ENCODE measurements at regions not wholly inside any gene's neighbourhood (a gene's known extent, or its start where the extent isn't known, plus 50 kb on each side); places are given as distances from the start of the nearest gene placed in this dataset.

DNA sequence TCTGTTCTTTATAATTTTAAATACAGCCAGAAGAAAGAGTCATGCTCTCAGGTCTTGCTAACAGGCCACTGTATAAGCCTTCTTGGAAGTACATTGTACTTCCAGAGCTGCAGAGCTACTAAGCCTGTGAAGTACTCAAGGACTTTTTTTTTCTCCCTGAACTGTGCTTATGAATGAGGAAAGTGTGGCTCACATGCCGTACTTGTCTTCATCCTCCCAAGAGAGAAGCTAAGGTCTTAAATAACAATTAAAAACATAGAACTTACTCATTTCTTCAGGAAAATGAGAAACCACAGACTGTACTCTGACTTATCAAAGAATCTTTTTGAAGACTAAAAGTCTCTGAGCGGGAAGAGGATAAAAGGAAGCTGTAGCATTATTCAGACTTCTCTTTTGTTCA, 218.3 kb downstream of the HTR1B start:
- TF ChIP-seq POLR2A (IDR thresholded peaks at IDR 0.05; ENCODE audit: low read depth, low read length): no peak
- TF ChIP-seq POLR2AphosphoS5 (IDR thresholded peaks at IDR 0.05; ENCODE audit: low read depth, low read length): no peak
- TF ChIP-seq SPI1 (IDR thresholded peaks at IDR 0.05; ENCODE audit: low read depth, low read length): no peak
- TF ChIP-seq PAX5 (IDR thresholded peaks at IDR 0.05; ENCODE audit: insufficient read depth, low read length, severe bottlenecking): no peak
- TF ChIP-seq TAF1 (IDR thresholded peaks at IDR 0.05; ENCODE audit: low read depth, low read length): no peak
- TF ChIP-seq POU2F2 (IDR thresholded peaks at IDR 0.05; ENCODE audit: low read depth, low read length): no peak
- FAIRE-seq (no peak), DNase-seq (ENCODE audit: insufficient read length, low spot score) (no peak)

DNA sequence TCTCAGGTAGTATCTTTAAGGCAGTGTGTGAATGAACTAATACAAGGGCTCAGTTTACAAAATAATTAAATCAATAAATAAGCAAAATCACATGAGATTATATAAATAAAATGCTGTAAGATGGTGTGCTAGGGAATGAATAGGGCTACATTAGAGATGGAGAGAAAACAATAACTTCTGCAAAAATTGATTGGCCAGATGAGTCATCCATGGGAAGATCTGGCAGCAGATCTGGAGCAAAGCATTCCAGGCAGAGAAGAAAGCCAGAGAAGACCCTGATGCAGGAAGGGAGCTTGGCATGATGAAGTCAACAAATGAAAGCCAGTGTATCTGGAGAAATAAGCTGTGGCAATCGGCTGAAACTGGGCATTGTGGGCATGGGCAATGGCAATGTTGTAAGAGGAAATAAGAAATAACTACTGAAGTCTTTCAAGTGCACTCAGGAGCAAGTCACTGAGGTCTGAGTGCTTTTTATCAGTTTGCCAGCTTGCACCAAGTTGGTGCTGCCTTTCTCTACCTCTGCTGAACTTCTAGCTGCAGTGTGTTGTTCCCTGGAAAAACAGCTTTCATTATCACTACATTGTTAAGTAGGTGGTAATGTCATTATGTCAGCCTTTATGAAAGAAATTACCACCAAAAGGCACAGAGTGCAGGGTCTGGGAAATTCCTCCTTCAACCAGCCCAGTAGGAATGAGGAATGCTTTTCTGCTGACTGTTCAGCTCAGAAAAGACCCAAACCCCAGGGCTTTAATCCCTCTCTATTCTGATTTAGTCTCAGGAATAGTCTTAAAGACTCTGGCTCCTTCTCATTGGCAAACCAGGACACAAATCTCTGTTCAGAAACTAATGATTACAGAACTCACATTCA, 231.6 kb downstream of the HTR1B start:
- no peak for TF ChIP-seq POLR2A (IDR thresholded peaks at IDR 0.05; ENCODE audit: low read depth, low read length)
- TF ChIP-seq POLR2AphosphoS5 (IDR thresholded peaks at IDR 0.05; ENCODE audit: low read depth, low read length): no peak
- no peak for TF ChIP-seq POU2F2 (IDR thresholded peaks at IDR 0.05; ENCODE audit: low read depth, low read length)
- TF ChIP-seq SPI1 (IDR thresholded peaks at IDR 0.05; ENCODE audit: low read depth, low read length): no peak
- no peak for TF ChIP-seq PAX5 (IDR thresholded peaks at IDR 0.05; ENCODE audit: insufficient read depth, low read length, severe bottlenecking)
- no peak for DNase-seq (ENCODE audit: insufficient read length, low spot score)
- no peak for FAIRE-seq

DNA sequence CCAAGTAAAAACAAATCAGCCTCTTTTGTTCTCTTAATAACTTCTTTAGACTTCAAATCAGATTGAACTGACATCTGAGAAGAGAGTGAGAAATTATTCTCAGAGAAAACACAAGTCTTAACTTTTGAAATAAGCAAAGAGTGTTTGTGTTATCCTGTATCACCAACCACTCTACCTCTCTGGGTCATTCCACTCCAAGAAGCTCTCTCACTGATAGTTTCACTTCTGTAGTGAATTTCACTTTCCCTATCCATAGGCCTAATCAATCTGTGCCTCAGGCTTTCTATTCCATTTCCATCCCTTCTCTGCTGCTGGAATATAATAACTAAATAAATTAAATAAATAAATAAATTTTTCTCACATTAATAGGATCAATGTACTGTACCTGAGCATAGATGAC, 235.0 kb downstream of the HTR1B start:
- FAIRE-seq (no peak), DNase-seq (ENCODE audit: insufficient read length, low spot score) (no peak)
- TF ChIP-seq POLR2A (IDR thresholded peaks at IDR 0.05; ENCODE audit: low read depth, low read length) (no peak), POLR2AphosphoS5 (IDR thresholded peaks at IDR 0.05; ENCODE audit: low read depth, low read length) (no peak), SPI1 (IDR thresholded peaks at IDR 0.05; ENCODE audit: low read depth, low read length) (no peak), PAX5 (IDR thresholded peaks at IDR 0.05; ENCODE audit: insufficient read depth, low read length, severe bottlenecking) (no peak), TAF1 (IDR thresholded peaks at IDR 0.05; ENCODE audit: low read depth, low read length) (no peak), POU2F2 (IDR thresholded peaks at IDR 0.05; ENCODE audit: low read depth, low read length) (no peak)

DNA sequence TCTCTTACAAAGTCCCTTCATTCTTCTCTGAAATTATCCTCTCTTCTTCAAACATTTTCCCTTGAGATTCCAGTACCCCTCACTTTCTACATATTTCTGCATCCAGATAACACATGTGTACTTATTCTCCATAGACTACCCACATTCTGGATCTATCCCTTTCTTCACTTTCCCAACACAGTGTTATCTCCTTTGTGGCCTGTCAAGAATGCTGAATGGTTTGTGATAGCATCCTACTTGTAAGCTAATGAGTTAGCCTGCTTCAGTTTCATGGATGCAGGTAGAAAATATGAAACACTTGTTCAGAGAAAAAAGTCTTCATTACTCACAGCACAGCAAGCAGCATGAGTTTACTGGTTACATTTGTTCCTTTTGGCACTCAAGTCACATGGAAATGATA, 245.4 kb downstream of the HTR1B start:
- no peak for DNase-seq (ENCODE audit: insufficient read length, low spot score)
- no peak for FAIRE-seq
- TF ChIP-seq PAX5 (IDR thresholded peaks at IDR 0.05; ENCODE audit: insufficient read depth, low read length, severe bottlenecking): no peak
- no peak for TF ChIP-seq POLR2A (IDR thresholded peaks at IDR 0.05; ENCODE audit: low read depth, low read length)
- no peak for TF ChIP-seq POU2F2 (IDR thresholded peaks at IDR 0.05; ENCODE audit: low read depth, low read length)
- no peak for TF ChIP-seq POLR2AphosphoS5 (IDR thresholded peaks at IDR 0.05; ENCODE audit: low read depth, low read length)
- no peak for TF ChIP-seq SPI1 (IDR thresholded peaks at IDR 0.05; ENCODE audit: low read depth, low read length)
- TF ChIP-seq TAF1 (IDR thresholded peaks at IDR 0.05; ENCODE audit: low read depth, low read length): no peak

DNA sequence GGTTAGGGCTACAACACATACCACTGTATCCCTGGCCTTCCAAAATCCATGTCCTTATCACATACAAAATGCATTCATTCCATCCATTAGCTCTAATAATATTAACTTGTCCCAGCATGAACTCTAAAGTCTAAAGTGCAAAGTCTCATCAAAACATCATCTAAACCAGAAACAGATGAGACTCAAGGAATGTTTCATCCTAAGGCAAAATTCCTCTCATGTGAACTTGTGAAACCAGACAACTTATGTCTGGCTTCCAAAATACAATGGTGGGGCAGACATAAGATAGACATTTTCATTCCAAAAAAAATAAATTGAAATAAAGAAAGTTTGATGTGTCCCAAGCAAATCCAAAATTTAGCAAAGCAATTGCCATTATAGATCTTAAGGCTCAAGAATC, 257.4 kb downstream of the HTR1B start:
- FAIRE-seq: no peak
- DNase-seq (ENCODE audit: insufficient read length, low spot score): no peak
- no peak for TF ChIP-seq POU2F2 (IDR thresholded peaks at IDR 0.05; ENCODE audit: low read depth, low read length)
- TF ChIP-seq SPI1 (IDR thresholded peaks at IDR 0.05; ENCODE audit: low read depth, low read length): no peak
- no peak for TF ChIP-seq PAX5 (IDR thresholded peaks at IDR 0.05; ENCODE audit: insufficient read depth, low read length, severe bottlenecking)
- no peak for TF ChIP-seq POLR2A (IDR thresholded peaks at IDR 0.05; ENCODE audit: low read depth, low read length)
- TF ChIP-seq POLR2AphosphoS5 (IDR thresholded peaks at IDR 0.05; ENCODE audit: low read depth, low read length): no peak
- TF ChIP-seq TAF1 (IDR thresholded peaks at IDR 0.05; ENCODE audit: low read depth, low read length): no peak

DNA sequence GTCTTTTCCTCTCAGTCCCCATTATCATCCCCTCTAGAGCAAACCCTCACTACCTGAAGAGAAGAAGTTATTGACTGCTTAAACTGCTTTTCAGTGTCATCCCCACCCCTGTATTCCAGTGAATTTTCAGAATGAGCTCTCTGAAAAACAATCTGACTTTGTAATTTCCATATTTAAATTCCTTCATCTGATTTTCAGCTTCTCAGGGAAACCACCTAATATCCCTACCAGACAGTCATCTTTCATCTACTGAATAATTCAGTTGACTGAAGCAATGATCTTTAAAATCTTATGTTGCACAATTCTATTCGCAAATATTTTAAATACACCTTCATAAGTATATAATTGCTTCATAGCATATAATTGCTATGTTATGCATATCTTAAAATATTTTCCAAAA, 258.7 kb downstream of the HTR1B start:
- TF ChIP-seq POLR2A (IDR thresholded peaks at IDR 0.05; ENCODE audit: low read depth, low read length): no peak
- no peak for TF ChIP-seq POU2F2 (IDR thresholded peaks at IDR 0.05; ENCODE audit: low read depth, low read length)
- TF ChIP-seq POLR2AphosphoS5 (IDR thresholded peaks at IDR 0.05; ENCODE audit: low read depth, low read length): no peak
- TF ChIP-seq TAF1 (IDR thresholded peaks at IDR 0.05; ENCODE audit: low read depth, low read length): no peak
- TF ChIP-seq PAX5 (IDR thresholded peaks at IDR 0.05; ENCODE audit: insufficient read depth, low read length, severe bottlenecking): no peak
- no peak for TF ChIP-seq SPI1 (IDR thresholded peaks at IDR 0.05; ENCODE audit: low read depth, low read length)
- no peak for FAIRE-seq
- DNase-seq (ENCODE audit: insufficient read length, low spot score): no peak

DNA sequence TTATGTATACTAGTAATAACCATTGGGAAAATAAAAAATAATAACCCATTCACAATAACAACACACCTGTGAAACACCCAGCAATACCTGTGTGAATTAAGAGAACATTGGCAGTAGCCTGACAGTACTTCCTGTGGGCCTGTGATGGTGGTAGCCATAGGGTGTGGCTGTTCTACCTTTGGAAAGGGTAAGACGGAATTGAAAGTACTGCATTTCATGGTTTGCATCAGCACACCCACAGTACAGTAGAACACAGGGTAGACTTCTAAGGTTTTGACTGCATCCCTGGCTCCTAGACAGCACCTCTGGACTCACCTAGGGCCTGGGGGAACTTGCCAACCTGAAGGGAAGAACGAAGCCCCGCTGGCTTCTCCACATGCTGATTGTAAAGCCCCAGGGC, 279.8 kb downstream of the HTR1B start:
- no peak for TF ChIP-seq PAX5 (IDR thresholded peaks at IDR 0.05; ENCODE audit: insufficient read depth, low read length, severe bottlenecking)
- no peak for TF ChIP-seq SPI1 (IDR thresholded peaks at IDR 0.05; ENCODE audit: low read depth, low read length)
- TF ChIP-seq POLR2A (IDR thresholded peaks at IDR 0.05; ENCODE audit: low read depth, low read length): no peak
- no peak for TF ChIP-seq POU2F2 (IDR thresholded peaks at IDR 0.05; ENCODE audit: low read depth, low read length)
- no peak for TF ChIP-seq TAF1 (IDR thresholded peaks at IDR 0.05; ENCODE audit: low read depth, low read length)
- no peak for TF ChIP-seq POLR2AphosphoS5 (IDR thresholded peaks at IDR 0.05; ENCODE audit: low read depth, low read length)
- DNase-seq (ENCODE audit: insufficient read length, low spot score) (no peak), FAIRE-seq (no peak)

DNA sequence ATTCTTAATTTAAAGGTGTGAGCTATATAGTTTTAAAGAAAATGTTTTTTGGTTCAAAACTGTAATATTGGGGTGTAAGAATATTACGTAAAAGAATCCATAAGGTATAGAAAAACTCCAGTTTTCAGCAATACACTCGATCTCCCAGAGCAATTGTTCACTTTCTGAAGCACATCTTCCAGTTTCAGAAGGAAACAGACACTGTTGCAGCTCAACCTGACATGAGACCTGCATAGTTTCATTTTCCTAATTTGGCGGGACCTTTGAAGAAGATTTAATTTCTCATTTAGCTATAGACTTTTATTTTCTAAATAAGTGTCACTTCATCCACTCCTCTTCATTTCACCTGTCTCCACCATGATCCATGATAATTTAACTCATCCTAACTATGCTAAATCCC, 281.5 kb downstream of the HTR1B start:
- TF ChIP-seq POLR2AphosphoS5 (IDR thresholded peaks at IDR 0.05; ENCODE audit: low read depth, low read length) (no peak), TAF1 (IDR thresholded peaks at IDR 0.05; ENCODE audit: low read depth, low read length) (no peak), POU2F2 (IDR thresholded peaks at IDR 0.05; ENCODE audit: low read depth, low read length) (no peak), SPI1 (IDR thresholded peaks at IDR 0.05; ENCODE audit: low read depth, low read length) (no peak), POLR2A (IDR thresholded peaks at IDR 0.05; ENCODE audit: low read depth, low read length) (no peak), PAX5 (IDR thresholded peaks at IDR 0.05; ENCODE audit: insufficient read depth, low read length, severe bottlenecking) (no peak)
- FAIRE-seq: no peak
- no peak for DNase-seq (ENCODE audit: insufficient read length, low spot score)

DNA sequence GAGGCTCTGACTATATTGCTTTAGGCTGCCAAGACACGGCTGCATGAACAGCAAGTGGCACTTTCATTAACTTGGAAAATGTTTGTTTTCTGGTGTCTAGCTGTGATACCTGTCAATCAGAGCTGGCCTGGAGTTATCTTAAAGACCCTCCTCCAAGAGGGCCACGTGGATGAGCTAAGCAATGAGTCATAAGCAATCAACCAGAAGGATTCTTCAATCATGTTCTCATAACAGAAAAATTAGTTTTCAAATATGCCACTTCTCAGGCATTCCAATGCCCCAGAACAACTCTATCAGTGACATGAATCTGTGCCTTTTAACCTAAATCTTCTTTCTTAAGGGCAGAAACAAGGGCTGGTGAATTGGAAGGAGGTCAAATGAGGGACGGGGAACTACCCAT, 283.0 kb downstream of the HTR1B start:
- no peak for FAIRE-seq
- TF ChIP-seq PAX5 (IDR thresholded peaks at IDR 0.05; ENCODE audit: insufficient read depth, low read length, severe bottlenecking) (no peak), SPI1 (IDR thresholded peaks at IDR 0.05; ENCODE audit: low read depth, low read length) (no peak), POLR2A (IDR thresholded peaks at IDR 0.05; ENCODE audit: low read depth, low read length) (no peak), POU2F2 (IDR thresholded peaks at IDR 0.05; ENCODE audit: low read depth, low read length) (no peak), TAF1 (IDR thresholded peaks at IDR 0.05; ENCODE audit: low read depth, low read length) (no peak), POLR2AphosphoS5 (IDR thresholded peaks at IDR 0.05; ENCODE audit: low read depth, low read length) (no peak)
- no peak for DNase-seq (ENCODE audit: insufficient read length, low spot score)

Measured in GM12891 (cell line).